Caco-2 (cell line): ENCODE measurements at regions not wholly inside any gene's neighbourhood (a gene's known extent, or its start where the extent isn't known, plus 50 kb on each side); places are given as distances from the start of the nearest gene placed in this dataset.
"Not testable (repeated sequence)": the region's sequence is repeated elsewhere in the genome, so short reads cannot be mapped to it uniquely, and the experiment has no call there.

Experiments
- BruUV-seq: library from RNA; stranded (reverse); fragments of 400-500 nt; replicated peaks from 2 replicates; lab custom pipeline; 2021; lab: Mats Ljungman, UMichigan
- CTCF ChIA-PET: fragments of 300-600 bp; sonication (Branson Sonifier 250); formaldehyde crosslinking; loops from one replicate; lab custom pipeline; 2022; ENCODE audit warnings: antibody characterized with exemption; lab: Charles Lee
- POLR2A ChIA-PET: fragments of 300-600 bp; sonication (Branson Sonifier 250); formaldehyde crosslinking; loops from one replicate; lab custom pipeline; 2022; ENCODE audit warnings: antibody characterized with exemption; lab: Charles Lee
- DNase-seq, 2 experiments: peaks; one replicate each; pipeline versions ENCODE4 v3.0.0 to v3.0.0-alpha.2; 2020 to 2022
- H3K27me3 ChIP-seq: replicated peaks from 2 replicates; pipeline ENCODE4 v1.6.0; 2011; ENCODE audit warnings: low read length; ENCODE audit not compliant: control insufficient read depth, insufficient read depth
- H3K36me3 ChIP-seq: 2 replicates; pipeline ENCODE4 v1.5.1; 2011; ENCODE audit warnings: low read length; ENCODE audit not compliant: control insufficient read depth, insufficient read depth
- H3K4me1 ChIP-seq: fragments of 250-450 bp; sonication (Bioruptor Pico); 2 replicates; pipeline ENCODE4 v1.5.1; 2020; ENCODE audit warnings: mild to moderate bottlenecking
- H3K4me3 ChIP-seq: 2 replicates; pipeline ENCODE4 v1.5.1; 2011; ENCODE audit warnings: low read depth, mild to moderate bottlenecking, control low read depth, low read length
- H3K9me3 ChIP-seq: fragments of 250-450 bp; sonication (Bioruptor Pico); 2 replicates; pipeline ENCODE4 v1.5.1; 2020; ENCODE audit warnings: mild to moderate bottlenecking, moderate library complexity
- H3K27ac Mint-ChIP-seq: one replicate; pipeline ENCODE4 v1.8.0; 2022; ENCODE audit warnings: mixed read lengths; ENCODE audit not compliant: unreplicated experiment
- H3K27me3 Mint-ChIP-seq: one replicate; pipeline ENCODE4 v1.8.0; 2022; ENCODE audit warnings: mixed read lengths; ENCODE audit not compliant: insufficient read depth, unreplicated experiment
- H3K36me3 Mint-ChIP-seq: one replicate; pipeline ENCODE4 v1.8.0; 2022; ENCODE audit warnings: mild to moderate bottlenecking, mixed read lengths; ENCODE audit not compliant: insufficient read depth, unreplicated experiment
- H3K4me1 Mint-ChIP-seq: one replicate; pipeline ENCODE4 v1.8.0; 2022; ENCODE audit warnings: low read depth, mixed read lengths; ENCODE audit not compliant: unreplicated experiment
- H3K4me3 Mint-ChIP-seq: one replicate; pipeline ENCODE4 v1.8.0; 2022; ENCODE audit warnings: mild to moderate bottlenecking, moderate library complexity, mixed read lengths; ENCODE audit not compliant: unreplicated experiment
- H3K9me3 Mint-ChIP-seq: one replicate; pipeline ENCODE4 v1.8.0; 2022; ENCODE audit warnings: mixed read lengths; ENCODE audit not compliant: unreplicated experiment
- intact Hi-C: fragments of 100-400 bp; cut with micrococcal nuclease; formaldehyde crosslinking; loops from one replicate; pipeline ENCODE4 v1.10.0; 2022; ENCODE audit not compliant: unreplicated experiment
- TF ChIP-seq, protein P1 (sequence below), 2 experiments: fragments of 200-600 bp in 1 of 2; IDR thresholded peaks; 1 replicate in 1 of 2; 2 replicates in 1 of 2; pipeline versions ENCODE4 v1.5.1 to v1.8.0; 2011 to 2022; ENCODE audit warnings: antibody characterized with exemption in 1 of 2, control low read depth in 1 of 2, inconsistent platforms in 1 of 2, low read depth in 1 of 2, low read length in 1 of 2, mild to moderate bottlenecking in 1 of 2, moderate library complexity in 1 of 2; ENCODE audit not compliant: insufficient read depth in 1 of 2, severe bottlenecking in 1 of 2, unreplicated experiment in 1 of 2

DNA sequence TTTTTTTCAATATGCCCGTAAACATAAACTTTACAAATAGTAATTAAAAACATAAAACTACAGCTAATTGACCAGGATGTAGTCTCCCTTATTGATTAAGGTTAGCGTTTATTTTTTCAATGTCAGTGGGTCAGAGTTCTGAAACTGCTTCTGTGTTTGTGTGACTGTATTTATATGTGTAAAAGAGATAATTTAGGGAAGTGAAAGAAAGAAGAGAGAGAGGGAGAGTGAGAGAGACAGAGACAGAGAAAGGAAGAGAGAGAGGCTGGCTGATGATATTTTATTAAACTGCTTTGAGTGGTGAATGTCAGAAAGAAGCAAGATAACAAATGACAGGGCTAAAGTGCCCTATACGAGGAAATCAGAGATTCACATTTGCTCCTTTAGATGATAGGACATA lies 266.1 kb upstream of the PTCHD4 start:
- no TSS peak for BruUV-seq
- no peaks in the 10 kb centered on the region for H3K36me3 ChIP-seq
- Mint-ChIP-seq H3K36me3 (no peaks in the 10 kb centered on the region), H3K4me1 (no peaks in the 10 kb centered on the region), H3K4me3 (no peak overlapping the region), H3K27me3 (no peaks in the 10 kb centered on the region), H3K9me3 (no peaks in the 10 kb centered on the region), H3K27ac (no peak overlapping the region)
- ChIA-PET POLR2A (no interaction called here), CTCF (no interaction called here)
- no peak overlapping the region for H3K4me3 ChIP-seq
- DNase-seq: no peak
- no peaks in the 10 kb centered on the region for H3K9me3 ChIP-seq
- intact Hi-C loops: no loop called here
- H3K4me1 ChIP-seq: no peaks in the 10 kb centered on the region
- no peaks in the 10 kb centered on the region for H3K27me3 ChIP-seq
- TF ChIP-seq, protein P1, sequence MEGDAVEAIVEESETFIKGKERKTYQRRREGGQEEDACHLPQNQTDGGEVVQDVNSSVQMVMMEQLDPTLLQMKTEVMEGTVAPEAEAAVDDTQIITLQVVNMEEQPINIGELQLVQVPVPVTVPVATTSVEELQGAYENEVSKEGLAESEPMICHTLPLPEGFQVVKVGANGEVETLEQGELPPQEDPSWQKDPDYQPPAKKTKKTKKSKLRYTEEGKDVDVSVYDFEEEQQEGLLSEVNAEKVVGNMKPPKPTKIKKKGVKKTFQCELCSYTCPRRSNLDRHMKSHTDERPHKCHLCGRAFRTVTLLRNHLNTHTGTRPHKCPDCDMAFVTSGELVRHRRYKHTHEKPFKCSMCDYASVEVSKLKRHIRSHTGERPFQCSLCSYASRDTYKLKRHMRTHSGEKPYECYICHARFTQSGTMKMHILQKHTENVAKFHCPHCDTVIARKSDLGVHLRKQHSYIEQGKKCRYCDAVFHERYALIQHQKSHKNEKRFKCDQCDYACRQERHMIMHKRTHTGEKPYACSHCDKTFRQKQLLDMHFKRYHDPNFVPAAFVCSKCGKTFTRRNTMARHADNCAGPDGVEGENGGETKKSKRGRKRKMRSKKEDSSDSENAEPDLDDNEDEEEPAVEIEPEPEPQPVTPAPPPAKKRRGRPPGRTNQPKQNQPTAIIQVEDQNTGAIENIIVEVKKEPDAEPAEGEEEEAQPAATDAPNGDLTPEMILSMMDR (IDR thresholded peaks at IDR 0.05; ENCODE audit: insufficient read depth in 1 of 2, low read depth in 1 of 2, low read length in 1 of 2, severe bottlenecking in 1 of 2, unreplicated experiment in 1 of 2): no peak

DNA sequence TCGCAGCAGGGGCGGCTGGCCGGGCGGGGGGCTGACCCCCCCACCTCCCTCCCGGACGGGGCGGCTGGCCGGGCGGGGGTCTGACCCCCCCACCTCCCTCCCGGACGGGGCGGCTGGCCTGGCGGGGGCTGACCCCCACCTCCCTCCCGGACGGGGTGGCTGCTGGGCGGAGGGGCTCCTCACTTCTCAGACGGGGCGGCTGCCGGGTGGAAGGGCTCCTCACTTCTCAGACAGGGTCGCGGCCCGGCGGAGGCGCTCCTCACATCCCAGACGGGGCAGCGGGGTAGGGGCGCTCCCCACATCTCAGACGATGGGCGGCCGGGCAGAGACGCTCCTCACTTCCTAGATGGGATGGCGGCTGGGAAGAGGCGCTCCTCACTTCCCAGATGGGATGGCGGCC lies 260.2 kb upstream of the PTCHD4 start:
- H3K4me1 ChIP-seq, H3K36me3 ChIP-seq, H3K36me3 Mint-ChIP-seq, H3K9me3 Mint-ChIP-seq, H3K27me3 Mint-ChIP-seq, H3K4me1 Mint-ChIP-seq, intact Hi-C loops, H3K27me3 ChIP-seq, H3K9me3 ChIP-seq, H3K4me3 Mint-ChIP-seq, POLR2A ChIA-PET, H3K4me3 ChIP-seq, CTCF ChIA-PET, DNase-seq, BruUV-seq, H3K27ac Mint-ChIP-seq: not testable (repeated sequence)

DNA sequence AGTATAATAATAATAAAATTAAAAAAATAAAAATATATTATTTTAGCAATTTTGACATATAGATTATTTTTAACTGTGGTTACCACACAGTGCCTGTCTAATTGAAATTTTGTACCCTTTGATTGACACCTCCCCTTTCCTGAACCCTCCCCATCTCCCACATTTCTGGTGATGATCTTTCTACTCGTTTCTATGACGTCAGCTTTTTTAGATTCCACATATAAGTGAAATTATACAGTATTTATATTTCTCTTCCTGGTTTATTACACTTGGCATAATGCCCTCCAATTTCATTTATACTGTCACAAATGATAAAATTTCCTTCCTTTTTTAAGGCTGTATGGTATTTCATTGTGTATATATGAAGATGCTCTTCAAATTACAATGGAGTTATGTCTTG lies 258.1 kb upstream of the PTCHD4 start:
- TF ChIP-seq, protein P1 (IDR thresholded peaks at IDR 0.05; ENCODE audit: insufficient read depth in 1 of 2, low read depth in 1 of 2, low read length in 1 of 2, severe bottlenecking in 1 of 2, unreplicated experiment in 1 of 2): no peak
- no peak overlapping the region for H3K4me3 Mint-ChIP-seq
- H3K9me3 Mint-ChIP-seq: peaks cover 9% of the 10 kb centered on the region
- H3K4me1 ChIP-seq: no peaks in the 10 kb centered on the region
- H3K4me3 ChIP-seq: no peak overlapping the region
- no peaks in the 10 kb centered on the region for H3K9me3 ChIP-seq
- no peak for DNase-seq
- no peaks in the 10 kb centered on the region for H3K36me3 Mint-ChIP-seq
- no peak overlapping the region for H3K27ac Mint-ChIP-seq
- H3K27me3 Mint-ChIP-seq: no peaks in the 10 kb centered on the region
- no peaks in the 10 kb centered on the region for H3K4me1 Mint-ChIP-seq
- no peaks in the 10 kb centered on the region for H3K36me3 ChIP-seq
- no peaks in the 10 kb centered on the region for H3K27me3 ChIP-seq
- intact Hi-C loops: no loop called here
- POLR2A ChIA-PET: no interaction called here
- BruUV-seq: no TSS peak
- CTCF ChIA-PET: no interaction called here

DNA sequence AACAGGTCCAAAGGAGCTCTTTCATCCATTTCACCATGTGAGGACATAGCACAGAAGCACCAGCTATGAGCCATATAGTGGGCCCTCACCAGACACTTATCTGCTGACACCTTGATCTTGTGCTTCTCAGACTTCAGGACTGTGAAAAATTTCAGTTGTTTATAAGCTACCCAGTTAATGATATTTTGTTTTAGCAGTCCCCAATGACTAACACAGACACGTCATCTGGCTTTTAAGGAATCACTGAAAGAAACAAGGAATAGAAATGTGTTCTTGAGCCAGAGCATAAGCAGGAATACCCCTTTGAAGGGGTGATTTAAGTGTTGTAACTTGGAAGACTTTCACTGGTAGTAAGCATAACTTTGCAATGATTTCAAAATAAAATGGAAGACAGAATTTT lies 214.7 kb upstream of the PTCHD4 start:
- Histone ChIP-seq H3K4me1 (no peaks in the 10 kb centered on the region), H3K36me3 (no peaks in the 10 kb centered on the region), H3K27me3 (no peaks in the 10 kb centered on the region), H3K9me3 (no peaks in the 10 kb centered on the region), H3K4me3 (no peak overlapping the region)
- Mint-ChIP-seq H3K4me1 (no peaks in the 10 kb centered on the region), H3K27ac (no peak overlapping the region), H3K4me3 (no peak overlapping the region), H3K9me3 (no peaks in the 10 kb centered on the region), H3K27me3 (no peaks in the 10 kb centered on the region), H3K36me3 (no peaks in the 10 kb centered on the region)
- CTCF ChIA-PET: no interaction called here
- DNase-seq: no peak
- BruUV-seq: no TSS peak
- intact Hi-C loops: no loop called here
- POLR2A ChIA-PET: no interaction called here
- TF ChIP-seq, protein P1 (IDR thresholded peaks at IDR 0.05; ENCODE audit: insufficient read depth in 1 of 2, low read depth in 1 of 2, low read length in 1 of 2, severe bottlenecking in 1 of 2, unreplicated experiment in 1 of 2): no peak
